ENCODE measurements at regions not wholly inside any gene's neighbourhood (a gene's known extent, or its start where the extent isn't known, plus 50 kb on each side); places are given as distances from the start of the nearest gene placed in this dataset.

- ChIA-PET CTCF (ENCODE audit: partially characterized antibody) (interaction anchor here (0.5 to 1.0 kb wide), 3 partner anchors 17 to 228 kb away, joined by 3 to 4 read pairs (median 3); no protein-coding TSS in a partner anchor), POLR2A (ENCODE audit: partially characterized antibody) (no interaction called here)
- Histone ChIP-seq H3K23me2 (ENCODE audit: low read depth, low read length) (no peaks in the 10 kb centered on the region), H2BK120ac (replicated peaks; ENCODE audit: low read depth, low read length) (no peak overlapping the region), H3K4me2 (ENCODE audit: insufficient read depth in 1 of 2, low read depth in 2 of 2, low read length in 2 of 2) (no peak overlapping the region), H3K9ac (replicated peaks in 1 of 4; ENCODE audit: extremely low read depth in 1 of 4, low read depth in 3 of 4, low read length in 3 of 4) (no peak overlapping the region), H2BK12ac (ENCODE audit: low read depth, low read length) (no peak overlapping the region), H2AK5ac (ENCODE audit: low read depth, low read length) (no peak overlapping the region), H3K27ac (ENCODE audit: low read depth, low read length) (no peak overlapping the region), H3K56ac (replicated peaks; ENCODE audit: insufficient read length, low read depth, low read length) (no peak overlapping the region), H2BK20ac (ENCODE audit: low read length) (no peak overlapping the region), H4K20me1 (replicated peaks in 1 of 2; ENCODE audit: control insufficient read depth in 1 of 2, insufficient read depth in 2 of 2, low read length in 2 of 2) (no peaks in the 10 kb centered on the region), H3K23ac (ENCODE audit: insufficient read length) (no peak overlapping the region), H3K18ac (ENCODE audit: extremely low read depth, low read length) (no peak overlapping the region), H4K8ac (ENCODE audit: extremely low read depth, insufficient read depth, low read length) (no peak overlapping the region), H2BK5ac (ENCODE audit: low read depth, low read length) (no peak overlapping the region), H2AFZ (ENCODE audit: low read length) (no peak overlapping the region), H3K79me1 (ENCODE audit: low read depth, low read length) (no peaks in the 10 kb centered on the region; the same call in 1 of the 2 replicates), H4K91ac (replicated peaks; ENCODE audit: insufficient read length, low read length) (no peak overlapping the region), H3K36me3 (ENCODE audit: control insufficient read depth in 2 of 4, insufficient read depth in 4 of 4, low read length in 3 of 4) (no peaks in the 10 kb centered on the region), H3K9me3 (ENCODE audit: insufficient read depth in 2 of 2, low read depth in 1 of 2, low read length in 1 of 2) (no peaks in the 10 kb centered on the region), H3K4me3 (ENCODE audit: extremely low read depth in 1 of 4, insufficient read depth in 2 of 4, low read depth in 3 of 4, low read length in 4 of 4) (no peak overlapping the region), H3K4me1 (replicated peaks in 1 of 4; ENCODE audit: control insufficient read depth in 3 of 4, insufficient read depth in 4 of 4, low read length in 3 of 4) (no peaks in the 10 kb centered on the region), H4K5ac (ENCODE audit: insufficient read length, low read depth, low read length) (no peak overlapping the region), H2BK15ac (ENCODE audit: low read length) (no peak overlapping the region), H3K27me3 (replicated peaks in 1 of 4; ENCODE audit: control insufficient read depth in 3 of 4, extremely low read depth in 1 of 4, insufficient read depth in 3 of 4, low read length in 3 of 4) (no peaks in the 10 kb centered on the region), H3K79me2 (ENCODE audit: control insufficient read depth in 1 of 2, insufficient read depth in 2 of 2, low read length in 2 of 2) (no peaks in the 10 kb centered on the region), H3K14ac (ENCODE audit: insufficient read length) (no peak overlapping the region), H3K4ac (replicated peaks; ENCODE audit: insufficient read length, low read depth, low read length) (no peak overlapping the region)
- TF ChIP-seq YY1 (IDR thresholded peaks at IDR 0.05; ENCODE audit: low read depth, low read length), result no peak
- TF ChIP-seq RXRA (IDR thresholded peaks at IDR 0.05; ENCODE audit: insufficient read depth, low read depth, low read length), result no peak
- 82% methylated on average over 4 of the region's 4 CpGs; no CpG with 5 or more reads in 1 of the 2 experiments for WGBS, 2 experiments (ENCODE audit: extremely low coverage in 1 of 2, insufficient coverage in 1 of 2, insufficient read length in 1 of 2, insufficient replicate concordance in 2 of 2, low coverage in 1 of 2, low lambda C conversion rate in 2 of 2, missing lambda C conversion rate in 1 of 2)
- DNase-seq (ENCODE audit: low read depth in 1 of 2, low spot score in 2 of 2) (no peak), FAIRE-seq (no peak)
These were observed 113.3 kb downstream of the ZFP64 start for GRCh38 chr20:52078289-52078688.

All from H1 (cell line).